ENCODE measurements at regions not wholly inside any gene's neighbourhood (a gene's known extent, or its start where the extent isn't known, plus 50 kb on each side); places are given as distances from the start of the nearest gene placed in this dataset.
"Not testable (repeated sequence)": the region's sequence is repeated elsewhere in the genome, so short reads cannot be mapped to it uniquely, and the experiment has no call there.

- no peak for DNase-seq
- WGBS, 2 donors: 77 to 89% methylated on average over 3 to 4 of the region's 4 CpGs
- TF ChIP-seq POLR2A (IDR thresholded peaks at IDR 0.05) (no peak), CTCF (IDR thresholded peaks at IDR 0.05) (no peak)
- Histone ChIP-seq H3K4me3 (no peak overlapping the region), H3K27ac (no peak overlapping the region), H3K36me3 (no peaks in the 10 kb centered on the region), H3K4me1 (peaks cover 0 to 5% (median 0%) of the 10 kb centered on the region in 3 donors), H3K27me3 (no peaks in the 10 kb centered on the region), H3K9me3 (no peaks in the 10 kb centered on the region)
- intact Hi-C loops (cut with DNase I): no loop called here
Observed at GRCh38 chr7:66521675-66522074, 107.0 kb upstream of the KCTD7 start.

- no peak for DNase-seq
- Histone ChIP-seq H3K9me3 (no peaks in the 10 kb centered on the region), H3K4me1 (peaks cover 0 to 5% (median 0%) of the 10 kb centered on the region in 3 donors), H3K27ac (no peak overlapping the region), H3K4me3 (no peak overlapping the region), H3K27me3 (no peaks in the 10 kb centered on the region), H3K36me3 (no peaks in the 10 kb centered on the region)
- TF ChIP-seq CTCF (IDR thresholded peaks at IDR 0.05): peak in 1 of 6 experiments; percentile 12
- no peak for TF ChIP-seq POLR2A (IDR thresholded peaks at IDR 0.05)
- WGBS, 2 donors: 67% methylated on average over 1 of the region's 3 CpGs; no CpG with 5 or more reads in 1 of the 2 donors
- intact Hi-C loops (cut with DNase I): no loop called here
Observed at GRCh38 chr7:66522518-66522917, 106.2 kb upstream of the KCTD7 start.

GRCh38 chr7:66523409-66523808 lies 105.3 kb upstream of the KCTD7 start:
- DNase-seq: no peak
- H3K4me1 ChIP-seq: no peaks in the 10 kb centered on the region
- no peak overlapping the region for H3K4me3 ChIP-seq
- no peak for TF ChIP-seq POLR2A (IDR thresholded peaks at IDR 0.05)
- no peak for TF ChIP-seq CTCF (IDR thresholded peaks at IDR 0.05)
- no peaks in the 10 kb centered on the region for H3K27me3 ChIP-seq
- WGBS, 2 donors: 67 to 100% methylated on average over 2 to 6 of the region's 6 CpGs
- no peak overlapping the region for H3K27ac ChIP-seq
- intact Hi-C loops (cut with DNase I): no loop called here
- H3K36me3 ChIP-seq: no peaks in the 10 kb centered on the region
- H3K9me3 ChIP-seq: no peaks in the 10 kb centered on the region

- no peak for TF ChIP-seq POLR2A (IDR thresholded peaks at IDR 0.05)
- TF ChIP-seq CTCF (IDR thresholded peaks at IDR 0.05): no peak
- no peaks in the 10 kb centered on the region for H3K9me3 ChIP-seq
- no peaks in the 10 kb centered on the region for H3K4me1 ChIP-seq
- no peaks in the 10 kb centered on the region for H3K27me3 ChIP-seq
- H3K36me3 ChIP-seq: peaks cover 0 to 2% (median 0%) of the 10 kb centered on the region in 3 donors
- 69 to 83% methylated on average over 2 to 4 of the region's 5 CpGs for WGBS, 2 donors
- no peak overlapping the region for H3K27ac ChIP-seq
- no peak for DNase-seq
- H3K4me3 ChIP-seq: no peak overlapping the region
- intact Hi-C loops (cut with DNase I): no loop called here
Observed at GRCh38 chr7:66524738-66525137, 103.9 kb upstream of the KCTD7 start.

- H3K9me3 ChIP-seq; DNase-seq; H3K27me3 ChIP-seq; intact Hi-C loops (cut with DNase I); H3K4me1 ChIP-seq; H3K4me3 ChIP-seq; H3K27ac ChIP-seq: not testable (repeated sequence)
- H3K36me3 ChIP-seq: peaks cover 0 to 19% (median 0%) of the 10 kb centered on the region in 3 donors
- 89 to 98% methylated on average over 4 of the region's 4 CpGs for WGBS, 2 donors
Observed at GRCh38 chr7:66526782-66527181, 101.9 kb upstream of the KCTD7 start.

GRCh38 chr7:66528652-66529051 lies 100.0 kb upstream of the KCTD7 start:
- Histone ChIP-seq H3K36me3 (peaks cover 0 to 19% (median 0%) of the 10 kb centered on the region in 3 donors), H3K9me3 (no peaks in the 10 kb centered on the region), H3K4me3 (no peak overlapping the region), H3K27me3 (no peaks in the 10 kb centered on the region), H3K4me1 (no peaks in the 10 kb centered on the region), H3K27ac (no peak overlapping the region)
- intact Hi-C loops (cut with DNase I): no loop called here
- DNase-seq: no peak
- 88 to 97% methylated on average over 3 of the region's 3 CpGs for WGBS, 2 donors
- TF ChIP-seq CTCF (IDR thresholded peaks at IDR 0.05): no peak
- TF ChIP-seq POLR2A (IDR thresholded peaks at IDR 0.05): no peak
